SK-N-SH treated with all-trans-retinoic acid at 6 μM for 48 hours (cell line): ENCODE measurements at regions not wholly inside any gene's neighbourhood (a gene's known extent, or its start where the extent isn't known, plus 50 kb on each side); places are given as distances from the start of the nearest gene placed in this dataset.

ENCODE experiments used
- ATAC-seq: fragments of 200-7000 bp; cut with Tn5 transposase; 3 replicates; pipeline ENCODE4 v1.9.1; 2020; ENCODE audit warnings: mild to moderate bottlenecking, moderate library complexity
- ARNTL ChIP-seq: fragments of 450-650 bp; formaldehyde crosslinking; IDR thresholded peaks from 2 replicates; pipeline ENCODE4 v1.5.0; 2020; ENCODE audit warnings: low read depth, mild to moderate bottlenecking, moderate library complexity, borderline replicate concordance
- CREB5 ChIP-seq: fragments of 250-450 bp; sonication (Bioruptor Pico); IDR thresholded peaks from 2 replicates; pipeline ENCODE4 v1.5.1; 2020; ENCODE audit warnings: low read depth, mild to moderate bottlenecking, moderate library complexity
- CSDC2 ChIP-seq: fragments of 250-450 bp; sonication (Bioruptor Pico); IDR thresholded peaks from 2 replicates; pipeline ENCODE4 v1.5.0; 2020; ENCODE audit warnings: mild to moderate bottlenecking, moderate library complexity
- CSRNP3 ChIP-seq: fragments of 250-450 bp; sonication (Bioruptor Pico); IDR thresholded peaks from 2 replicates; pipeline ENCODE4 v1.5.1; 2021; ENCODE audit warnings: mild to moderate bottlenecking, moderate library complexity
- ESRRG ChIP-seq: fragments of 250-450 bp; sonication (Bioruptor Pico); IDR thresholded peaks from 2 replicates; pipeline ENCODE4 v1.6.1; 2021; ENCODE audit warnings: mild to moderate bottlenecking
- GLIS3 ChIP-seq: fragments of 250-450 bp; sonication (Bioruptor Pico); IDR thresholded peaks from 2 replicates; pipeline ENCODE4 v1.5.0; 2020; ENCODE audit warnings: mild to moderate bottlenecking, moderate library complexity
- ISL1 ChIP-seq: fragments of 250-450 bp; sonication (Bioruptor Pico); IDR thresholded peaks from 2 replicates; pipeline ENCODE4 v2.1.2; 2022; ENCODE audit warnings: mild to moderate bottlenecking, moderate library complexity
- OSR1 ChIP-seq: fragments of 250-450 bp; sonication (Bioruptor Pico); IDR thresholded peaks from 2 replicates; pipeline ENCODE4 v1.8.0; 2022; ENCODE audit warnings: moderate library complexity, mild to moderate bottlenecking, inconsistent platforms
- PPARA ChIP-seq: fragments of 250-450 bp; sonication (Bioruptor Pico); IDR thresholded peaks from 2 replicates; pipeline ENCODE4 v1.5.0; 2020; ENCODE audit warnings: mild to moderate bottlenecking, borderline replicate concordance
- SNAI2 ChIP-seq: fragments of 250-450 bp; sonication (Bioruptor Pico); IDR thresholded peaks from 2 replicates; pipeline ENCODE4 v1.5.0; 2020; ENCODE audit warnings: mild to moderate bottlenecking, moderate library complexity
- TCF4 ChIP-seq: fragments of 250-450 bp; sonication (Bioruptor Pico); IDR thresholded peaks from 2 replicates; pipeline ENCODE4 v1.8.0; 2021; ENCODE audit warnings: mild to moderate bottlenecking, moderate library complexity, borderline replicate concordance
- TOX ChIP-seq: fragments of 250-450 bp; sonication (Bioruptor Pico); IDR thresholded peaks from 2 replicates; pipeline ENCODE4 v1.8.0; 2021; ENCODE audit warnings: mild to moderate bottlenecking, moderate library complexity, borderline replicate concordance
- TSHZ2 ChIP-seq: fragments of 250-450 bp; sonication (Bioruptor Pico); IDR thresholded peaks from 2 replicates; pipeline ENCODE4 v1.5.0; 2020; ENCODE audit warnings: mild to moderate bottlenecking, moderate library complexity
- ZC3H10 ChIP-seq: fragments of 250-450 bp; sonication (Bioruptor Pico); IDR thresholded peaks from 2 replicates; pipeline ENCODE4 v1.5.1; 2021; ENCODE audit warnings: mild to moderate bottlenecking, moderate library complexity
- ZFP3 ChIP-seq: fragments of 250-450 bp; sonication (Bioruptor Pico); IDR thresholded peaks from 2 replicates; pipeline ENCODE4 v1.5.0; 2020; ENCODE audit warnings: mild to moderate bottlenecking, moderate library complexity
- ZFP30 ChIP-seq: fragments of 450-650 bp; formaldehyde crosslinking; IDR thresholded peaks from 2 replicates; pipeline ENCODE4 v1.5.0; 2022; ENCODE audit warnings: mild to moderate bottlenecking, moderate library complexity
- ZNF565 ChIP-seq: fragments of 450-650 bp; formaldehyde crosslinking; conservative IDR thresholded peaks from 2 replicates; pipeline ENCODE4 v1.5.0; 2020; ENCODE audit warnings: low read depth, mild to moderate bottlenecking, moderate library complexity
- ZNF70 ChIP-seq: fragments of 450-650 bp; formaldehyde crosslinking; IDR thresholded peaks from 2 replicates; pipeline ENCODE4 v1.5.0; 2020; ENCODE audit warnings: mild to moderate bottlenecking, moderate library complexity
- ZNF8 ChIP-seq: fragments of 450-650 bp; formaldehyde crosslinking; IDR thresholded peaks from 2 replicates; pipeline ENCODE4 v1.5.0; 2020; ENCODE audit warnings: mild to moderate bottlenecking, moderate library complexity
- TF ChIP-seq, protein P1 (sequence below): fragments of 250-450 bp; sonication (Bioruptor Pico); IDR thresholded peaks from 2 replicates; pipeline ENCODE4 v1.8.0; 2021; ENCODE audit warnings: low read depth, mild to moderate bottlenecking, moderate library complexity, borderline replicate concordance
- TF ChIP-seq, protein P2 (sequence below): fragments of 250-450 bp; sonication (Bioruptor Pico); IDR thresholded peaks from 2 replicates; pipeline ENCODE4 v1.8.0; 2020; ENCODE audit warnings: mild to moderate bottlenecking, moderate library complexity, borderline replicate concordance

- no peak for TF ChIP-seq ZFP30 (CRISPR knock-in tag)
- ATAC-seq: no peak
Observed at GRCh38 chr21:36643374-36644250, 55.3 kb upstream of the SIM2 start.

DNA sequence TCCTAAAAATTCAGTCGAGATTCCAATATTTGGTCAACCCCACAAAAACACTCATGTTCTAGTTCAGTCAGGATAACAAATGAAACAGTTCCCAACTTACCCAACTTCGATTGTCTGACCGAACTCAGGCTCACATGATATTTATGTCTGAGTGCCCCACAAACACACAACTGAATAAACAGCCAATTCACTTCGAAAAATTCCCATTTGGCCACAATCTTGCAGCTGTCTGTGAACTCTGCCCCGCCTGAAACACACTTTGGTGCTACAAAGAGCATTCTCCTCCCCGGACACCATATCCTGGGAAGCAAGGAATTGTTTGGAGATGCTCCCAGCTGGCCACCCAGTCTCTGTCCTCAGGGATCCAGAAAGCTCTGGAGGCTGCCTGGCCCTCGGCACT, 52.9 kb upstream of the SIM2 start:
- ATAC-seq: no peak
- TF ChIP-seq ZFP3 (CRISPR knock-in tag): no peak
- TF ChIP-seq PPARA (CRISPR knock-in tag): no peak
- TF ChIP-seq, protein P1, sequence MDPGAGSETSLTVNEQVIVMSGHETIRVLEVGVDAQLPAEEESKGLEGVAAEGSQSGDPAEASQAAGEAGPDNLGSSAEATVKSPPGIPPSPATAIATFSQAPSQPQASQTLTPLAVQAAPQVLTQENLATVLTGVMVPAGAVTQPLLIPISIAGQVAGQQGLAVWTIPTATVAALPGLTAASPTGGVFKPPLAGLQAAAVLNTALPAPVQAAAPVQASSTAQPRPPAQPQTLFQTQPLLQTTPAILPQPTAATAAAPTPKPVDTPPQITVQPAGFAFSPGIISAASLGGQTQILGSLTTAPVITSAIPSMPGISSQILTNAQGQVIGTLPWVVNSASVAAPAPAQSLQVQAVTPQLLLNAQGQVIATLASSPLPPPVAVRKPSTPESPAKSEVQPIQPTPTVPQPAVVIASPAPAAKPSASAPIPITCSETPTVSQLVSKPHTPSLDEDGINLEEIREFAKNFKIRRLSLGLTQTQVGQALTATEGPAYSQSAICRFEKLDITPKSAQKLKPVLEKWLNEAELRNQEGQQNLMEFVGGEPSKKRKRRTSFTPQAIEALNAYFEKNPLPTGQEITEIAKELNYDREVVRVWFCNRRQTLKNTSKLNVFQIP: no peak
- TF ChIP-seq CSDC2 (CRISPR knock-in tag): no peak
- no peak for TF ChIP-seq TCF4
- TF ChIP-seq ZNF8 (CRISPR knock-in tag): no peak
- TF ChIP-seq CREB5: no peak
- no peak for TF ChIP-seq TSHZ2 (CRISPR knock-in tag)
- TF ChIP-seq ESRRG: no peak
- TF ChIP-seq TOX (CRISPR knock-in tag): no peak
- TF ChIP-seq ZFP30 (CRISPR knock-in tag): no peak
- TF ChIP-seq ZC3H10 (CRISPR knock-in tag): no peak

DNA sequence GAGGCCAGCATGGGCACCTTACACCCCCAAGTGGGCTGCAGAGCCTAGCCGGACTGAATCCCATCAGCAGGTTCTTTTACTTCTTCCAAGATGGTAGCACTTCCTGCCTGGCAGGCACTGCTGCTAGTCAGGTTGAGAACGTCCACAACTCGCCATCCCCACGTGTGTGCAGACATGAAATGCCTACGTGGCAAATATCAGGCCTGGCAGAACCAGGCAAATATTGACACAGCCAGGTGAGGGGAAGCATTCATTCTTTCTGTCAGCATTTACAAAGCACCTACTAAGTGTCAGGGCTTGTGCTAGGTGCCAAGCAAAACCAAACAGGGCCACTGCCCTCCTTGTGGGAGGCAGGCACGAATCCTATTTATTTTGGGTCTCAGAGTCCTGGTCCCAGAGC, 52.3 kb upstream of the SIM2 start:
- TF ChIP-seq ISL1 (CRISPR knock-in tag) (no peak), GLIS3 (no peak), ZFP30 (CRISPR knock-in tag) (no peak), PPARA (CRISPR knock-in tag) (no peak), ESRRG (no peak), CSRNP3 (CRISPR knock-in tag) (no peak), TOX (CRISPR knock-in tag) (no peak), TCF4 (no peak), ZFP3 (CRISPR knock-in tag) (no peak), ZNF565 (CRISPR knock-in tag) (no peak), CREB5 (no peak), TSHZ2 (CRISPR knock-in tag) (no peak), ZC3H10 (CRISPR knock-in tag) (no peak), ARNTL (CRISPR knock-in tag) (no peak), ZNF70 (CRISPR knock-in tag) (no peak), OSR1 (CRISPR knock-in tag) (no peak), SNAI2 (CRISPR knock-in tag) (no peak)
- TF ChIP-seq, protein P2, sequence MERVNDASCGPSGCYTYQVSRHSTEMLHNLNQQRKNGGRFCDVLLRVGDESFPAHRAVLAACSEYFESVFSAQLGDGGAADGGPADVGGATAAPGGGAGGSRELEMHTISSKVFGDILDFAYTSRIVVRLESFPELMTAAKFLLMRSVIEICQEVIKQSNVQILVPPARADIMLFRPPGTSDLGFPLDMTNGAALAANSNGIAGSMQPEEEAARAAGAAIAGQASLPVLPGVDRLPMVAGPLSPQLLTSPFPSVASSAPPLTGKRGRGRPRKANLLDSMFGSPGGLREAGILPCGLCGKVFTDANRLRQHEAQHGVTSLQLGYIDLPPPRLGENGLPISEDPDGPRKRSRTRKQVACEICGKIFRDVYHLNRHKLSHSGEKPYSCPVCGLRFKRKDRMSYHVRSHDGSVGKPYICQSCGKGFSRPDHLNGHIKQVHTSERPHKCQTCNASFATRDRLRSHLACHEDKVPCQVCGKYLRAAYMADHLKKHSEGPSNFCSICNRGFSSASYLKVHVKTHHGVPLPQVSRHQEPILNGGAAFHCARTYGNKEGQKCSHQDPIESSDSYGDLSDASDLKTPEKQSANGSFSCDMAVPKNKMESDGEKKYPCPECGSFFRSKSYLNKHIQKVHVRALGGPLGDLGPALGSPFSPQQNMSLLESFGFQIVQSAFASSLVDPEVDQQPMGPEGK (CRISPR knock-in tag): no peak
- no peak for ATAC-seq
